Uterus (tissue), 3 donors: ENCODE measurements at regions not wholly inside any gene's neighbourhood (a gene's known extent, or its start where the extent isn't known, plus 50 kb on each side); places are given as distances from the start of the nearest gene placed in this dataset.
"Not testable (repeated sequence)": the region's sequence is repeated elsewhere in the genome, so short reads cannot be mapped to it uniquely, and the experiment has no call there.

ENCODE experiments used
- DNase-seq, 2 donors: peaks; one replicate each; pipeline ENCODE4 v3.0.0-alpha.2; 2019 to 2020
- H3K27ac ChIP-seq, 2 donors: fragments of 200-600 bp; sonication (generic); 1 replicate in 1 of 2; 2 replicates in 1 of 2; pipeline ENCODE4 v1.5.1; 2016 to 2018
- H3K27me3 ChIP-seq, 2 donors: fragments of 200-600 bp; sonication (generic); one replicate each; pipeline ENCODE4 v1.5.1; 2018 to 2019; ENCODE audit warnings: control low read depth in 1 of 2
- H3K36me3 ChIP-seq, 2 donors: fragments of 200-600 bp; sonication (generic); one replicate each; pipeline ENCODE4 v1.5.1; 2019; ENCODE audit warnings: control low read depth in 1 of 2
- H3K4me1 ChIP-seq, 2 donors: fragments of 200-600 bp; sonication (generic); one replicate each; pipeline ENCODE4 v1.5.1; 2018 to 2019; ENCODE audit warnings: control low read depth in 1 of 2
- H3K4me3 ChIP-seq, 2 donors: fragments of 200-600 bp; sonication (generic); 1 replicate in 1 of 2; 2 replicates in 1 of 2; pipeline ENCODE4 v1.5.1; 2018 to 2019; ENCODE audit warnings: mild to moderate bottlenecking in 1 of 2
- H3K9me3 ChIP-seq, 2 donors: fragments of 200-600 bp; sonication (generic); one replicate each; pipeline ENCODE4 v1.5.1; 2019; ENCODE audit warnings: control low read depth in 1 of 2
- POLR2A ChIP-seq, 2 donors: fragments of 450-650 bp; IDR thresholded peaks; one replicate each; pipeline ENCODE4 v1.6.1; 2016; ENCODE audit warnings: antibody characterized with exemption in 2 of 2, mild to moderate bottlenecking in 1 of 2, moderate library complexity in 1 of 2
- intact Hi-C: fragments of 100-400 bp; cut with DNase I; formaldehyde crosslinking; loops from one replicate; pipeline ENCODE4 v1.15.1; 2023; ENCODE audit warnings: low total_unique reads
- TF ChIP-seq, protein P1 (sequence below), 4 experiments: fragments of 200-600 bp in 2 of 4; fragments of 450-650 bp in 2 of 4; sonication (generic) in 2 of 4; IDR thresholded peaks; one replicate each; pipeline ENCODE4 v1.5.1; 2016 to 2019; ENCODE audit warnings: antibody characterized with exemption in 4 of 4, mild to moderate bottlenecking in 2 of 4, moderate library complexity in 1 of 4
- donor health status: DM: yes; HTN: yes; CAD: no.

DNA sequence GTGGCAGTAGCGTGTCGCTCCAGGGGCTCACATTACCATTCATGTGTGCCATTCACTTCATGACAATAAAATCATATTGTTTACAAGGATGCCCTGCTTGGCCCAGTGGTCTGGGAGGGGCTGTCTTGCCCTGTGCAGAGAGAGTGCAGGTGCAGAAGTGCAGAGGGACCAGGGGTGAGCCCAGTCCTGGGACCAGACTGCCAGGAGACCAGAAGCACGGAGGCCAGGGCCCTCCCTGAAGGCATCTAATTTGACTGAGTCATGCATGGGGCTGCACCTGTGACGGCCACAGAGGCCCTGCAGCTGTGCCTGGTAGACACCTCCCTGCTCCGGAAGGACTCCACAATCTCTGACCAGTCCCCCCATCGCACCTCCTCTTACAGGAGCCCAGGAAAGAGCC is 164.4 kb upstream of the FOXD4L5 start:
- no peak for DNase-seq
- Histone ChIP-seq H3K9me3 (no peaks in the 10 kb centered on the region), H3K36me3 (no peaks in the 10 kb centered on the region), H3K27me3 (no peaks in the 10 kb centered on the region), H3K4me3 (no peak overlapping the region), H3K27ac (no peak overlapping the region), H3K4me1 (no peaks in the 10 kb centered on the region)
- TF ChIP-seq, protein P1, sequence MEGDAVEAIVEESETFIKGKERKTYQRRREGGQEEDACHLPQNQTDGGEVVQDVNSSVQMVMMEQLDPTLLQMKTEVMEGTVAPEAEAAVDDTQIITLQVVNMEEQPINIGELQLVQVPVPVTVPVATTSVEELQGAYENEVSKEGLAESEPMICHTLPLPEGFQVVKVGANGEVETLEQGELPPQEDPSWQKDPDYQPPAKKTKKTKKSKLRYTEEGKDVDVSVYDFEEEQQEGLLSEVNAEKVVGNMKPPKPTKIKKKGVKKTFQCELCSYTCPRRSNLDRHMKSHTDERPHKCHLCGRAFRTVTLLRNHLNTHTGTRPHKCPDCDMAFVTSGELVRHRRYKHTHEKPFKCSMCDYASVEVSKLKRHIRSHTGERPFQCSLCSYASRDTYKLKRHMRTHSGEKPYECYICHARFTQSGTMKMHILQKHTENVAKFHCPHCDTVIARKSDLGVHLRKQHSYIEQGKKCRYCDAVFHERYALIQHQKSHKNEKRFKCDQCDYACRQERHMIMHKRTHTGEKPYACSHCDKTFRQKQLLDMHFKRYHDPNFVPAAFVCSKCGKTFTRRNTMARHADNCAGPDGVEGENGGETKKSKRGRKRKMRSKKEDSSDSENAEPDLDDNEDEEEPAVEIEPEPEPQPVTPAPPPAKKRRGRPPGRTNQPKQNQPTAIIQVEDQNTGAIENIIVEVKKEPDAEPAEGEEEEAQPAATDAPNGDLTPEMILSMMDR (IDR thresholded peaks at IDR 0.05), result no peak
- TF ChIP-seq POLR2A (IDR thresholded peaks at IDR 0.05), result no peak
- intact Hi-C loops, result no loop called here

DNA sequence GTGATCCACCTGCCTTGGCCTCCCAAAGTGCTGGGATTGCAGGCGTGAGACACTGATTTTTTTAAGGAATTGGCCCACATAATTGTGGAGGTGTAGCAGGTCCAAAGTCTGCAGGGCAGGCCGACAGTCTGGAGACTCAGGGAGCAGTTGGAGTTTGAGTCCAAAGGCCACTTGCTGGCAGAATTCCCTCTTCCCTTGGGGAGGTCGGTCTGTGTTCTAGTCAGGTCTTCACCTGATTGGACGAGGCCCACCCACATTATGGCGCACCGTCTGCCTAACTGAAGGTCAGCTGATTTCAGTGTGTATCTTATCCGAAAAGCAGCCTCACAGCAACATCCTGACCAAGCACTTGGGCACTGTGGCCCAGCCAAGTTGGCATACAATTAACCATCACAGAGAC is 162.1 kb upstream of the FOXD4L5 start:
- H3K4me3 ChIP-seq, DNase-seq, intact Hi-C loops, H3K4me1 ChIP-seq, H3K9me3 ChIP-seq, H3K36me3 ChIP-seq, H3K27me3 ChIP-seq, H3K27ac ChIP-seq: not testable (repeated sequence)

DNA sequence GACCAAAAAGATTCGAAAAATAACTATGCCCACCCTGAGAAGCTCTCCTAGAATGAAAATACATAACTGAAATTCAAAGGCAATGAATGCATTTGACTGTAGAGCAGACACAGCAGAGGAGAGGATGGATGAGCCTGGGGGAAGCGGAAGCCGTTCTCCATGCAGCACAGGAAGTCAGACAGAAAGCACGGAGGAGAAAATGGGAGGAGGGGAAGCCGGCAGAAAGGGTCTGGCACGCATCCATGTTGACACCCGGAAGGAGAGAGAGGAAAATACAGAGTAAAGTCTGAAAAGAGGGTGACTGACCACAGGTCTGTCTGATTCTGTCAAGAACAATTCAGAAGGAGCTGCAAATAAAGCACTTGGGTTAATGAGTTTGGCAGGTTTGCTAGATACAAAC is 161.0 kb upstream of the FOXD4L5 start:
- H3K27ac ChIP-seq, DNase-seq, H3K27me3 ChIP-seq, H3K4me3 ChIP-seq, H3K4me1 ChIP-seq, intact Hi-C loops, H3K36me3 ChIP-seq, H3K9me3 ChIP-seq: not testable (repeated sequence)

DNA sequence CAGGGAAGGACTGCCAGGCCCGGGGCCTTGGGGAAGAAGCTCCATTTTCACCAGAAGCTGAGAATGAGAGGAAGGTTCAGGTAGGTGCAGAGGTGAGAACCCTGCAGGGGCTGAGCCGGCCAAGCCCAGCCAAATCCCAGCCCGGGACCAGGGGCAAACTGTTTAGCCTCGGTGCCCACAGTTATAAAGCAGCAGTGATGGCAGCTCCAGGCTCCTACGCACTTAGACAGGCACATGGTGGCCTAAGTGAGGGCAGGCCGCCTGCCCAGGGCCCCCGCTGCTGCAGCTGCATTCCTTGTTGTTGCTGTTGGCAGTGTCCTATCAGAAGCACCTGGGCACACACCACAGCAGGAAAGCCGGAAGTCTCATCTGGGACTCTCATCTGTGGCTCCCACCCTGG is 159.9 kb upstream of the FOXD4L5 start:
- intact Hi-C loops, result no loop called here
- H3K9me3 ChIP-seq, result no peaks in the 10 kb centered on the region
- no peaks in the 10 kb centered on the region for H3K36me3 ChIP-seq
- no peak overlapping the region for H3K4me3 ChIP-seq
- no peaks in the 10 kb centered on the region for H3K4me1 ChIP-seq
- TF ChIP-seq, protein P1 (IDR thresholded peaks at IDR 0.05), result no peak
- no peak for TF ChIP-seq POLR2A (IDR thresholded peaks at IDR 0.05)
- H3K27me3 ChIP-seq, result no peaks in the 10 kb centered on the region
- H3K27ac ChIP-seq, result no peak overlapping the region
- no peak for DNase-seq

DNA sequence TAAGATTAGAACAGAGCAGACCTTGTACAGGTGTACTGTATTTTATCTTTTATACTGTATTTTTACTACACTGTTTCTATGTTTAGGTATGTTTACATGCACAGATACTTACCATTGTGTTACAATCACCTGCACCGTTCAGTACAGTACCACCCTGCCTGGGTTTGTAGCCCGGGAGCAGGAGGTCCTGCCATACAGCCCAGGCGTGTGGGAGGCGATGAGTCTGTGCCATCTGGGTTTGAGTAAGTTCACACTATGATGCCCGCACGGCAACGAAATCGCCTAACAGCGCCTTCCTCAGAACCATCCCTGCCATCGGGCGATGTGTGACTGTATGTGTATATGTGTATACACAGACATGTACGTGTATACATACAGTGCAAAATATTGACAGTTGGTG is 157.1 kb upstream of the FOXD4L5 start:
- H3K9me3 ChIP-seq, H3K4me1 ChIP-seq, intact Hi-C loops, H3K4me3 ChIP-seq, H3K27me3 ChIP-seq, H3K27ac ChIP-seq, H3K36me3 ChIP-seq, DNase-seq: not testable (repeated sequence)

DNA sequence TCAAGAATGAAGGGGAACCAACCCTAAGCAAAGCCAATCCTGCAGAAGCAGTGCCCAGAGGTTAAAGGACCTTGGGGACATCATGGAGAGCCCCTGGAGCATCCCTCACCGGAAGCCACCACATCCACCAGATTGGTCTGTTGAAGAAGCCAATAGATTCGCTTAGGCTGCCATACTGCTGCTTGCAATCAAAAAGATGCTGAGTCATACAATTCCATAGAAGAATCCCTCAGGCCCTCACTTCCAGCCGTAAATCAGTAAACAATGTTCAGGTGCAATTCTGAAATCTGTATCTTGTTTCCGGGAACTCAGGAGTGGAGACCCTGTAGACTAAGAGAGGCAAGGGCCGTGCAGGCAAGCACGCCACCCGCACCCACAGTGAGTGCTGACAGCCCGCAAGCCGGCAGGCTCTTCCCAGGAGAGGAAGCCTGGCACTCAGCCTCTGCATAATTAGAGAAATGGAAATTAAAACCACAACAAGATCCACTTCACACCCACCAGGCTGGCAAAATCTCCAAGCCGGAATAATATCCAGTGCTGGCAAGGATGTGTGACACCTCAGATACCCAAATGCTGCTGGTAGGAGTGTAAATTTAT is 156.4 kb upstream of the FOXD4L5 start:
- intact Hi-C loops, H3K27me3 ChIP-seq, H3K9me3 ChIP-seq, H3K36me3 ChIP-seq, H3K4me1 ChIP-seq, DNase-seq, H3K4me3 ChIP-seq, H3K27ac ChIP-seq: not testable (repeated sequence)

DNA sequence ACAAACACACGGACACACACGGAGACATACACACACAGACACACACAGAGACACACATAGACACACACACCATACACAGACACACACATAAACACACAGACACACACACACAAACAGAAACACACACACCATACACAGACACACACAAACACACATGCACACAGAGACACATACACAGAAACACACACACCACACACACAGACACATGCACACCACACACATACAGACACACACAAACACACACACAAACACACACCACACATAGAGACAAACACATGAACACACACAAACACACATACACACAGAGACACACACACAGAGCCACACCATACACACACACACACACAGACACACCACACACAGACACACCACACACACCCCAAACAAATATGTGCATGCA is 152.7 kb upstream of the FOXD4L5 start:
- Histone ChIP-seq H3K27me3 (no peaks in the 10 kb centered on the region), H3K36me3 (no peaks in the 10 kb centered on the region), H3K4me3 (no peak overlapping the region), H3K4me1 (no peaks in the 10 kb centered on the region), H3K9me3 (no peaks in the 10 kb centered on the region), H3K27ac (no peak overlapping the region)
- TF ChIP-seq, protein P1 (IDR thresholded peaks at IDR 0.05), result no peak
- no peak for TF ChIP-seq POLR2A (IDR thresholded peaks at IDR 0.05)
- intact Hi-C loops, result no loop called here
- no peak for DNase-seq
